ENCODE measurements at regions not wholly inside any gene's neighbourhood (a gene's known extent, or its start where the extent isn't known, plus 50 kb on each side); places are given as distances from the start of the nearest gene placed in this dataset.

DNA sequence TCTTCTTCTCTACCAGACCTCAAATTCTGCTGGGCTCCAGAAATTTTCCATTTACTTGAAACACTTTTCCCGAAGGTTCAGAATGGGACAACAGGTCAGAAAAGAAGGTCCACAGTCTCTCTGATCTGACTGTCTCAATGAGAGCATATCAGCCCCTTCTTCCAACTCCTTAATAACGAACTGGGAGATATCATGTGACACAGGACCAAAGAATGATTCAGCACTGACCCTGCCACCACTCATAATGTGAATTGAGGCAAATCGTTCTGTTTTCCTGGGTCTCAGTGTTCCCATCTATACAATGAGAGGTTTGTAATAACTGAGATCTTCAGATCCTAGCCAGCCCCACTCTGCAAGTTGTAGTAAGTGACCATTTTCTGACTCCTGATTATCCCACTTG lies 500.5 kb downstream of the NTRK3 start:
- DNase-seq (no peak), ATAC-seq (no peak)
- H3K4me3 Mint-ChIP-seq: no peak overlapping the region
- WGBS (ENCODE audit: insufficient coverage): 78% methylated on average over 3 of the region's 3 CpGs
- no peaks in the 10 kb centered on the region for H3K9me3 ChIP-seq (ENCODE audit: control insufficient read depth, insufficient read depth, low read length)
- H3K4me1 Mint-ChIP-seq: no peaks in the 10 kb centered on the region
- no peaks in the 10 kb centered on the region for H3K4me1 ChIP-seq (ENCODE audit: control insufficient read depth, insufficient read depth, low read length)
- H3K27ac ChIP-seq (ENCODE audit: low read length): no peak overlapping the region
- H3K27me3 Mint-ChIP-seq (ENCODE audit: low read depth in 2 of 2): no peaks in the 10 kb centered on the region
- intact Hi-C loops (cut with micrococcal nuclease): no loop called here
- no peak overlapping the region for H3K27ac Mint-ChIP-seq
- no peak overlapping the region for H3K4me3 ChIP-seq (ENCODE audit: low read length)
- peaks cover 5 to 6% of the 10 kb centered on the region in 2 donors for H3K9me3 Mint-ChIP-seq
- no peaks in the 10 kb centered on the region for H3K36me3 ChIP-seq (ENCODE audit: control insufficient read depth, insufficient read depth, low read length)
- no peaks in the 10 kb centered on the region for H3K36me3 Mint-ChIP-seq
- TF ChIP-seq, protein P1, sequence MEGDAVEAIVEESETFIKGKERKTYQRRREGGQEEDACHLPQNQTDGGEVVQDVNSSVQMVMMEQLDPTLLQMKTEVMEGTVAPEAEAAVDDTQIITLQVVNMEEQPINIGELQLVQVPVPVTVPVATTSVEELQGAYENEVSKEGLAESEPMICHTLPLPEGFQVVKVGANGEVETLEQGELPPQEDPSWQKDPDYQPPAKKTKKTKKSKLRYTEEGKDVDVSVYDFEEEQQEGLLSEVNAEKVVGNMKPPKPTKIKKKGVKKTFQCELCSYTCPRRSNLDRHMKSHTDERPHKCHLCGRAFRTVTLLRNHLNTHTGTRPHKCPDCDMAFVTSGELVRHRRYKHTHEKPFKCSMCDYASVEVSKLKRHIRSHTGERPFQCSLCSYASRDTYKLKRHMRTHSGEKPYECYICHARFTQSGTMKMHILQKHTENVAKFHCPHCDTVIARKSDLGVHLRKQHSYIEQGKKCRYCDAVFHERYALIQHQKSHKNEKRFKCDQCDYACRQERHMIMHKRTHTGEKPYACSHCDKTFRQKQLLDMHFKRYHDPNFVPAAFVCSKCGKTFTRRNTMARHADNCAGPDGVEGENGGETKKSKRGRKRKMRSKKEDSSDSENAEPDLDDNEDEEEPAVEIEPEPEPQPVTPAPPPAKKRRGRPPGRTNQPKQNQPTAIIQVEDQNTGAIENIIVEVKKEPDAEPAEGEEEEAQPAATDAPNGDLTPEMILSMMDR (IDR thresholded peaks at IDR 0.05): no peak
- H3K27me3 ChIP-seq (ENCODE audit: control insufficient read depth, insufficient read depth, low read length): no peaks in the 10 kb centered on the region

DNA sequence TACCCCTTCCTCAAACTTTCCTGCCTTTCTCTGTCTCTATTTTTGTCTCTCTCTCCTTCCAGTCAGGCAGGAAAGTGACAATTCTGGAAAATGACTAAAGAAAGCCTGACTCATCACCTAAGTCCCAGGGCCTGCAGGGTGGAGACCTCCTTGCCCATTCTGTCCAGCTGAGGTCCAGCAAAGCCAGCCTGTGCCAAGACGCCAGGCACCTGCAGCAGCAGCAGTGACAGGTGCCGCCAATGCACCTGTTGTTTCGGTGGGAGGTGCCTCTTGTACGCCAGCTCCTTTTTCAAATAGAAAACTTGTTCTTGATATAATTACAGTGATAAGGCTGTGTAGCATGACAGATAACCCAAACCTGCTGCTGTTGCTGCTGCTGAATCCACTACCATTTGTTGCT lies 501.3 kb downstream of the NTRK3 start:
- TF ChIP-seq, protein P1 (IDR thresholded peaks at IDR 0.05): no peak
- Mint-ChIP-seq H3K4me3 (no peak overlapping the region), H3K9me3 (peaks cover 5 to 6% of the 10 kb centered on the region in 2 donors), H3K27ac (no peak overlapping the region), H3K27me3 (ENCODE audit: low read depth in 2 of 2) (no peaks in the 10 kb centered on the region), H3K4me1 (no peaks in the 10 kb centered on the region), H3K36me3 (no peaks in the 10 kb centered on the region)
- DNase-seq (no peak), ATAC-seq (no peak)
- Histone ChIP-seq H3K27ac (ENCODE audit: low read length) (no peak overlapping the region), H3K36me3 (ENCODE audit: control insufficient read depth, insufficient read depth, low read length) (no peaks in the 10 kb centered on the region), H3K4me3 (ENCODE audit: low read length) (no peak overlapping the region), H3K4me1 (ENCODE audit: control insufficient read depth, insufficient read depth, low read length) (no peaks in the 10 kb centered on the region), H3K27me3 (ENCODE audit: control insufficient read depth, insufficient read depth, low read length) (no peaks in the 10 kb centered on the region), H3K9me3 (ENCODE audit: control insufficient read depth, insufficient read depth, low read length) (no peaks in the 10 kb centered on the region)
- intact Hi-C loops (cut with micrococcal nuclease): no loop called here
- WGBS (ENCODE audit: insufficient coverage): over 99% methylated on average over 4 of the region's 4 CpGs

DNA sequence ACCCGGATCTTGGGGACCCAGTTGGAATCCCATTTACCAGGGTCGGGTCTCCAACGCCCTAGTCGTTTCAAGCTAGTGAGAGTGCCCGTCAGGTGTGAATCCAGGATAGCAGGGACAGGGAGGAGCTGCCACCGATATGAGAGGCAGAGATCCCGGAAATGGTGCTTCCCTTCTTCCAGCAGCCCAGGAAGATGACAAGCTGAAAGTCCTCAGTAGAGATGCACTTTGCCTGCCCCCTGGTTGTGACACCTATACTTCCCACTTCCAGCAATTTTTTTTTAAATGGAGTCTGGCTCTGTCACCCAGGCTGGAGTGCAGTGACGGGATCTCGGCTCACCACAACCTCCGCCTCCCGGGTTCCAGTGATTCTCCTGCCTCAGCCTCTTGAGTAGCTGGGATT lies 503.0 kb downstream of the NTRK3 start:
- Histone ChIP-seq H3K27me3 (ENCODE audit: control insufficient read depth, insufficient read depth, low read length) (no peaks in the 10 kb centered on the region), H3K27ac (ENCODE audit: low read length) (no peak overlapping the region), H3K9me3 (ENCODE audit: control insufficient read depth, insufficient read depth, low read length) (no peaks in the 10 kb centered on the region), H3K36me3 (ENCODE audit: control insufficient read depth, insufficient read depth, low read length) (no peaks in the 10 kb centered on the region), H3K4me1 (ENCODE audit: control insufficient read depth, insufficient read depth, low read length) (no peaks in the 10 kb centered on the region), H3K4me3 (ENCODE audit: low read length) (no peak overlapping the region)
- DNase-seq: no peak
- Mint-ChIP-seq H3K36me3 (no peaks in the 10 kb centered on the region), H3K4me1 (no peaks in the 10 kb centered on the region), H3K4me3 (no peak overlapping the region), H3K27ac (no peak overlapping the region), H3K9me3 (peaks cover 0 to 6% of the 10 kb centered on the region in 2 donors), H3K27me3 (ENCODE audit: low read depth in 2 of 2) (no peaks in the 10 kb centered on the region)
- intact Hi-C loops (cut with micrococcal nuclease): no loop called here
- whole genome bisulfite sequencing (ENCODE audit: insufficient coverage): 93% methylated on average over 11 of the region's 11 CpGs
- TF ChIP-seq, protein P1 (IDR thresholded peaks at IDR 0.05): no peak
- ATAC-seq: no peak

DNA sequence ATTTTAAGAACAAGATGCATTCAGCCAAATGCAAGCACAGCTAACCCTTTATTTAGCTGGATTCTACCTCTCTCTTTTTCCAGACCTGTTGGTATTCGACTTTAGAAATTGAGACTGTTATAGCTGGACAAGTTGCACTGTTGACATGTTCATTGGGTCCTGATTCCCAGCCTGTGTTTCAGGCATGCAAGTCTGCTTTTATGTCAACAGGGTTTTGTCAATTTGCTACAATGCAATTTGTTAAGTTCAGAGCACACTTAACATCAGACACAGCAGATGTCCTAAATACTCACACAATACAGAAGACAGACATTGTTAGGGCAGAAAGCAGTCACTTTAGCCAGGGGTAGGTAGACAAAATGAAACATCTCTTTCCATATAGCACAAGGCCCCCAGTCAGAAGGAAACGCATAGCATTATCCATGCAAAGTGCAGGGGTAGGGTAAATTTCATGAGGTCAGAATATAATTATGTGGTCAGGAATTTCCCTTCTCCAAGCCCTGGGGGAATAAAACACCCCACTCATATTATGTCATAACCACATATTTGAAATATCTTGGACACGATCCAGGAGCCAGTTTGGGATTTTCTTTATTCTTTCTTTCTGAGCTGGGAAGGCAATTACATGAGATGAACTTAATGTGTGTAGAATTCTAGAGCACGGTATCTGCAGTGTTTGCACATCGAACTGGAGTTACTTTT lies 504.1 kb downstream of the NTRK3 start:
- H3K4me3 Mint-ChIP-seq: no peak overlapping the region
- DNase-seq: no peak
- no peak for ATAC-seq
- H3K27me3 Mint-ChIP-seq (ENCODE audit: low read depth in 2 of 2): no peaks in the 10 kb centered on the region
- Histone ChIP-seq H3K4me1 (ENCODE audit: control insufficient read depth, insufficient read depth, low read length) (no peaks in the 10 kb centered on the region), H3K27me3 (ENCODE audit: control insufficient read depth, insufficient read depth, low read length) (no peaks in the 10 kb centered on the region), H3K4me3 (ENCODE audit: low read length) (no peak overlapping the region), H3K27ac (ENCODE audit: low read length) (no peak overlapping the region), H3K9me3 (ENCODE audit: control insufficient read depth, insufficient read depth, low read length) (no peaks in the 10 kb centered on the region), H3K36me3 (ENCODE audit: control insufficient read depth, insufficient read depth, low read length) (no peaks in the 10 kb centered on the region)
- H3K4me1 Mint-ChIP-seq: no peaks in the 10 kb centered on the region
- H3K27ac Mint-ChIP-seq: no peak overlapping the region
- peaks cover 2 to 8% of the 10 kb centered on the region in 2 donors for H3K9me3 Mint-ChIP-seq
- no peaks in the 10 kb centered on the region for H3K36me3 Mint-ChIP-seq
- intact Hi-C loops (cut with micrococcal nuclease): no loop called here
- 65% methylated on average over 4 of the region's 5 CpGs for WGBS (ENCODE audit: insufficient coverage)
- TF ChIP-seq, protein P1 (IDR thresholded peaks at IDR 0.05): no peak

All from natural killer cell (primary cell).